ENCODE measurements at regions not wholly inside any gene's neighbourhood (a gene's known extent, or its start where the extent isn't known, plus 50 kb on each side); places are given as distances from the start of the nearest gene placed in this dataset.

DNA sequence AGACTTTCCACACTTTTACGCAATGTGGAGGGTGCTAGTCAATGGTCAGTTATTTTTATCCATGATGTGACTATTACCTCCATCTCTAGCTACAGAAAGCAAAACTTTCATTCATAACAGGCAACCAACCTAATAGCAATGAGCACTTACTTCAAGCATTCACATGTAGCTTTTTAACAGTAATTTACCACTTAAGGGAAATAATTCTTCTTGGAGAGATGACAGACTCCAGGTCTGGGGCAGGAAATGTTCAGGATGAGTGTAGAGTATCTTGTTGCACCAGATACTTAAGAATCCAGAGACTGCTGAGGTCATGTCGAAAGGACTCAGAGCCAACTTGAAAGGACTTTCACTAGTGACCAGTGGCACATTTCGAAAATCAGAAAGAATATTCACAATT, 347.6 kb downstream of the CHRM3 start:
- TF ChIP-seq EZH2 (IDR thresholded peaks at IDR 0.05; ENCODE audit: insufficient read depth, poor library complexity, severe bottlenecking) (no peak), EZH2phosphoT487 (IDR thresholded peaks at IDR 0.05; ENCODE audit: insufficient read depth, low read depth) (no peak)

Measured in GM23248 (cell line).